Progenitor cell of endocrine pancreas (in vitro differentiated cells): ENCODE measurements at regions not wholly inside any gene's neighbourhood (a gene's known extent, or its start where the extent isn't known, plus 50 kb on each side); places are given as distances from the start of the nearest gene placed in this dataset.

ENCODE experiments used
- DNase-seq: peaks from one replicate; pipeline ENCODE4 v3.0.0; 2021; ENCODE audit warnings: low spot score; ENCODE audit not compliant: unreplicated experiment
- H3K27ac Mint-ChIP-seq: 2 replicates; pipeline ENCODE4 v1.8.0; 2021; ENCODE audit warnings: mild to moderate bottlenecking, moderate library complexity, mixed read lengths
- H3K27me3 Mint-ChIP-seq: 2 replicates; pipeline ENCODE4 v1.8.0; 2021; ENCODE audit warnings: mixed read lengths
- H3K36me3 Mint-ChIP-seq: 2 replicates; pipeline ENCODE4 v1.8.0; 2022; ENCODE audit warnings: mixed read lengths; ENCODE audit not compliant: insufficient read depth
- H3K4me1 Mint-ChIP-seq: 2 replicates; pipeline ENCODE4 v1.8.0; 2021; ENCODE audit warnings: low read depth, mixed read lengths
- H3K4me3 Mint-ChIP-seq: 2 replicates; pipeline ENCODE4 v1.8.0; 2021; ENCODE audit warnings: low read depth, mild to moderate bottlenecking, moderate library complexity, mixed read lengths
- H3K9me3 Mint-ChIP-seq: 2 replicates; pipeline ENCODE4 v1.8.0; 2021; ENCODE audit warnings: low read depth, mixed read lengths
- CTCF ChIP-seq: fragments of 200-600 bp; sonication (generic); IDR thresholded peaks from one replicate; pipeline ENCODE4 v1.5.0; 2021; ENCODE audit warnings: antibody characterized with exemption, mild to moderate bottlenecking; ENCODE audit not compliant: unreplicated experiment

DNA sequence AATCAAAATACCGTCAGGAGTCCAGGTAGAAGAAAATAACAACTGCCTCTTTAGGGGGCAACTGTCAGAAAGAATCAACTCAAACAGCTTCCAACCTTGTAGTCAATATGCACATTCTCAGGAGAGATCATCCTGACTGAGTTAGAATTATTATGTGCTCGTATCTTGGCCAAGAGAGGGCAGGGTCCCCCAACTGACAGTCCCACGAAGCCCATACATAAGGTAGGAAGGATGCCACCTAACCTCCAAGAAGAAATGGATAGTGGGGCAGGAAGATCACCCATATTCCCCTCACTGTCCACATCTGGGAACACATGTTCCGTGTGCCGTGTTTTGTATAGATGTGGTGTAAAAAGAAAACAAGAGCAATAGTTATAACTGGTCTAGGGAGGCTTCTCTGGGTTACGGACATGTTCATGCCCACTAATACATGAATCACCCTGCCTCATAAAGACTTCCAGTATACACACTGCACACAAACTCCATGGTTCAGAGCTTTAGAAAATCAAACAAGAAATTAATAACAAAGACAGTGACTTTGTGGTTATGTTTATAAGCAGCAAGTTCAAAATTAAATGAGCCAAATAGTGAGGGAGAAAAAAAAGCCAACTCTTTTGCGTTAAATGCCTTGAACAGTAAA lies 295.6 kb downstream of the FGFR2 start:
- H3K4me3 Mint-ChIP-seq = no peak overlapping the region
- H3K27me3 Mint-ChIP-seq = no peaks in the 10 kb centered on the region
- no peak for TF ChIP-seq CTCF
- H3K4me1 Mint-ChIP-seq = peaks cover 35% of the 10 kb centered on the region
- H3K27ac Mint-ChIP-seq = peak overlapping the region; percentile 92
- H3K9me3 Mint-ChIP-seq = peaks cover 3% of the 10 kb centered on the region
- H3K36me3 Mint-ChIP-seq = peaks cover under 1% of the 10 kb centered on the region
- DNase-seq = no peak

DNA sequence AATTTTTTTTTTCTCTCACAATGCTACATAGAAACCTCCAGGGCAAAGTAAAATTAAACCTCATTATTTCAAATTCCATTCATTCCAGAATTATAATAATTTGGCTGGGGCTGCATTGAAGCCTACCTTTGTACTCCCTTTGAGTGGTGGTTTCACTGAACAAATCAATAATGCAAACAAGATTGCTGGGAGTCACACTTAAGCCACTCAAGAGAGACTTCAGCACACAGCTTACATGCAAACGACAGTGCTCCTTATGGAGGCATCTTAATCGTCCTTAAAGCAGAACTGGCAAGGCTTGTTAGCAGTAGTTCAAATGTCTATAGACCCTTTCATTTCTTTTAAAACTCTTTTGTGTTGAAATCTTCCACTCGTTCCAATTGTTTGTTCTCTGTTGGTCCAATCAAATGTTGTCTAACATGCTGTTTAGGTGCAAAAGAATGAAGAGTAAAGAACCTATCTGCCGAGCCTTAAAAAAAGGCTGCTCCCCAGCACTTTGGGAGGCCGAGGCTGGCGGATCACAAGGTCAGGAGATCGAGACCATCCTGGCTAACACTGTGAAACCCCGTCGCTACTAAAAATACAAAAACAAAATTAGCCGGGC lies 294.9 kb downstream of the FGFR2 start:
- H3K4me3 Mint-ChIP-seq = peak overlapping the region; percentile 5
- peaks cover 39% of the 10 kb centered on the region for H3K4me1 Mint-ChIP-seq
- no peak for TF ChIP-seq CTCF
- peak overlapping the region; percentile 92 for H3K27ac Mint-ChIP-seq
- peaks cover 5% of the 10 kb centered on the region for H3K9me3 Mint-ChIP-seq
- H3K36me3 Mint-ChIP-seq = peaks cover 3% of the 10 kb centered on the region
- DNase-seq = no peak
- no peaks in the 10 kb centered on the region for H3K27me3 Mint-ChIP-seq

DNA sequence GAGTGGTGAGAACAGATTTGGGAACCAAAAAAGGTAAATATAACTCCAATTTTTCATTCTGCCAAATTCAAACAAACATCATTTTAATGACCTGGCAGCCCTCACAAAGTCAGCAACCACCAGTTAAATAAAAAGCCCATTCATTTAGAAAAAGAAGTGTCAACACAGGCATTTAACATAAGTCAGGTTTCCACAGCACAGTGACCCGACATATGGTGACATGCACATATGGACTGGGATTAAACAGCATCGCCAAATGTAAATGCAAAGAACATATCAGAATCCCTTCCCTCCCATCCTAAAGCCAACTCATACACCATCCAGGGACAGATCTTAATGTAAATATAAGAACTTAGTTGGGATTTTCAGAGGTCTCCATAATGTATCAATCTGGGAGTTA lies 293.2 kb downstream of the FGFR2 start:
- no peak for TF ChIP-seq CTCF

DNA sequence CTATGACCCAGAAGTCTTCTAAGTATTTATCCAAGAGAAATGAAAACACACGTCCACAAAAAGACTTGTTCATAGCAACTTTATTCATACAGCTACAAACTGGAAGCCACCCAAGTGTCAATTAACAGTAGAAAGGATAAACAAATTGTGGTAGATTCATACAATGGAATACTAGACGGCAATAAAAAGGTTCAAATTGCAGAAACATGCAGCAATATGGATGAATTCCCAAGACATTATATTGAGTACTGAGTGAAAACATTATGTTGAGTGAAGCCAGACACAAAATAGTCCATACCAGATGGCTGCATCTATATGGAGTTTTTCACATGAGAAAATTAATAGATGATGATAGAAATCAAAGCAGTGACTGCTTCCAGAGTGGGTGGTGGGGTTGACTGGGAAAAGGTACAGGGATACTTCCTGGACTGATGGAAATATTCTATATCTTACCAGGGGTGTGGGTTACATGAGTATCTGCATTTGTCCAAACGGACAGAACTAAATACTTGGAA lies 292.0 kb downstream of the FGFR2 start:
- Mint-ChIP-seq H3K27ac (no peak overlapping the region), H3K4me3 (no peak overlapping the region), H3K4me1 (peaks cover 50% of the 10 kb centered on the region), H3K9me3 (peaks cover 5% of the 10 kb centered on the region), H3K36me3 (peaks cover 3% of the 10 kb centered on the region), H3K27me3 (no peaks in the 10 kb centered on the region)
- no peak for TF ChIP-seq CTCF
- DNase-seq = no peak

More for the DNA sequence above, 293.2 kb downstream of the FGFR2 start:
- no peaks in the 10 kb centered on the region for H3K27me3 Mint-ChIP-seq
- peaks cover 45% of the 10 kb centered on the region for H3K4me1 Mint-ChIP-seq
- H3K9me3 Mint-ChIP-seq = peaks cover 5% of the 10 kb centered on the region
- no peak overlapping the region for H3K4me3 Mint-ChIP-seq
- peak overlapping the region; percentile 22 for H3K27ac Mint-ChIP-seq
- peaks cover 3% of the 10 kb centered on the region for H3K36me3 Mint-ChIP-seq
- no peak for DNase-seq

- no peak overlapping the region for H3K4me3 Mint-ChIP-seq
- no peak for TF ChIP-seq CTCF
- H3K9me3 Mint-ChIP-seq = peaks cover 5% of the 10 kb centered on the region
- peaks cover 55% of the 10 kb centered on the region for H3K4me1 Mint-ChIP-seq
- peaks cover 3% of the 10 kb centered on the region for H3K36me3 Mint-ChIP-seq
- no peak for DNase-seq
- H3K27me3 Mint-ChIP-seq = no peaks in the 10 kb centered on the region
- no peak overlapping the region for H3K27ac Mint-ChIP-seq
Observed at GRCh38 chr10:121307411-121307980, 290.7 kb downstream of the FGFR2 start.
